ENCODE measurements at regions not wholly inside any gene's neighbourhood (a gene's known extent, or its start where the extent isn't known, plus 50 kb on each side); places are given as distances from the start of the nearest gene placed in this dataset.

- no peak for DNase-seq
Observed at GRCh38 chr5:28234356-28234968, 1196.1 kb upstream of the CDH9 start.

- no peak for DNase-seq
Observed at GRCh38 chr5:28226407-28226806, 1188.0 kb upstream of the CDH9 start.

GRCh38 chr5:28219539-28219938 is 1181.2 kb upstream of the CDH9 start:
- no peak for DNase-seq

GRCh38 chr5:28217695-28218094 is 1179.3 kb upstream of the CDH9 start:
- no peak for DNase-seq

- DNase-seq: no peak
Observed at GRCh38 chr5:28216939-28217360, 1178.6 kb upstream of the CDH9 start.

- DNase-seq: no peak
Observed at GRCh38 chr5:28215091-28215490, 1176.7 kb upstream of the CDH9 start.

- DNase-seq: no peak
Observed at GRCh38 chr5:28214292-28214691, 1175.9 kb upstream of the CDH9 start.

- no peak for DNase-seq
Observed at GRCh38 chr5:28208356-28208755, 1170.0 kb upstream of the CDH9 start.

GRCh38 chr5:28190011-28190410 is 1151.6 kb upstream of the CDH9 start:
- no peak for DNase-seq

- DNase-seq: no peak
Observed at GRCh38 chr5:28174691-28175090, 1136.3 kb upstream of the CDH9 start.

- DNase-seq: peak in 3 of 14 donors; percentile 3 to 8 (median 5)
Observed at GRCh38 chr5:28165096-28165495, 1126.7 kb upstream of the CDH9 start.

- DNase-seq: no peak
Observed at GRCh38 chr5:28164568-28164967, 1126.2 kb upstream of the CDH9 start.

GRCh38 chr5:28156981-28157380 is 1118.6 kb upstream of the CDH9 start:
- no peak for DNase-seq

GRCh38 chr5:28143519-28143918 is 1105.1 kb upstream of the CDH9 start:
- DNase-seq: no peak

GRCh38 chr5:28132151-28132550 is 1093.8 kb upstream of the CDH9 start:
- no peak for DNase-seq

- DNase-seq: no peak
Observed at GRCh38 chr5:28117691-28118090, 1079.3 kb upstream of the CDH9 start.

- DNase-seq: no peak
Observed at GRCh38 chr5:28117273-28117672, 1078.9 kb upstream of the CDH9 start.

- no peak for DNase-seq
Observed at GRCh38 chr5:28110781-28111180, 1072.4 kb upstream of the CDH9 start.

GRCh38 chr5:28104080-28104479 is 1065.7 kb upstream of the CDH9 start:
- no peak for DNase-seq

- no peak for DNase-seq
Observed at GRCh38 chr5:28084069-28084468, 1045.7 kb upstream of the CDH9 start.

GRCh38 chr5:28082610-28083009 is 1044.2 kb upstream of the CDH9 start:
- DNase-seq: no peak

- DNase-seq: no peak
Observed at GRCh38 chr5:28077291-28078240, 1039.2 kb upstream of the CDH9 start.

- no peak for DNase-seq
Observed at GRCh38 chr5:28066856-28067255, 1028.5 kb upstream of the CDH9 start.

- no peak for DNase-seq
Observed at GRCh38 chr5:28065656-28066055, 1027.3 kb upstream of the CDH9 start.
